ENCODE measurements at regions not wholly inside any gene's neighbourhood (a gene's known extent, or its start where the extent isn't known, plus 50 kb on each side); places are given as distances from the start of the nearest gene placed in this dataset.

- TF ChIP-seq CBX3 (IDR thresholded peaks at IDR 0.05; ENCODE audit: borderline replicate concordance, low read depth) (no peak), SREBF1 (IDR thresholded peaks at IDR 0.05; ENCODE audit: low read length) (no peak)
Observed at GRCh38 chr1:186512698-186513457, 52.0 kb upstream of the PDC start.
